ENCODE measurements at regions not wholly inside any gene's neighbourhood (a gene's known extent, or its start where the extent isn't known, plus 50 kb on each side); places are given as distances from the start of the nearest gene placed in this dataset.

DNA sequence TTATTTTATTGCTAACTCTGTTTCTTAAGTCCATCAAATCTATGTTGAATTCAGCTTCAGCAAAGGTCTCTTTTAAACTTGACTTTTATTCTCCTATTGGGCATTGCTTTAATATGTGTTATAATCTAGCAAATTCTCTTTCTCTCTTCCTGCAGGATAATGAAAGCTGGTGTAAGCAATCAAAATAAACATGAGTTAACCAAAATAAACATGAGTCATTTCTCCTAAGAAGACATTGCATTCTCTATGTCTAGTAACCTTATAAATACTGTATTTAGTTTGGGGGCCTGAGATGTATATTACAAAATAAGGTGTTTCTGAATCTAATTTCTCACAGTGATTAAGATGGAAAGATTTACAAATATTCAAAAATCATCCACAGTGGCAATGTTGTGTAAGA is 739.1 kb upstream of the ATXN7L3B start:
- TF ChIP-seq EP300 (IDR thresholded peaks at IDR 0.05) (no peak), POLR2AphosphoS5 (IDR thresholded peaks at IDR 0.05) (no peak), POLR2A (IDR thresholded peaks at IDR 0.05) (no peak)
- TF ChIP-seq, protein P1, sequence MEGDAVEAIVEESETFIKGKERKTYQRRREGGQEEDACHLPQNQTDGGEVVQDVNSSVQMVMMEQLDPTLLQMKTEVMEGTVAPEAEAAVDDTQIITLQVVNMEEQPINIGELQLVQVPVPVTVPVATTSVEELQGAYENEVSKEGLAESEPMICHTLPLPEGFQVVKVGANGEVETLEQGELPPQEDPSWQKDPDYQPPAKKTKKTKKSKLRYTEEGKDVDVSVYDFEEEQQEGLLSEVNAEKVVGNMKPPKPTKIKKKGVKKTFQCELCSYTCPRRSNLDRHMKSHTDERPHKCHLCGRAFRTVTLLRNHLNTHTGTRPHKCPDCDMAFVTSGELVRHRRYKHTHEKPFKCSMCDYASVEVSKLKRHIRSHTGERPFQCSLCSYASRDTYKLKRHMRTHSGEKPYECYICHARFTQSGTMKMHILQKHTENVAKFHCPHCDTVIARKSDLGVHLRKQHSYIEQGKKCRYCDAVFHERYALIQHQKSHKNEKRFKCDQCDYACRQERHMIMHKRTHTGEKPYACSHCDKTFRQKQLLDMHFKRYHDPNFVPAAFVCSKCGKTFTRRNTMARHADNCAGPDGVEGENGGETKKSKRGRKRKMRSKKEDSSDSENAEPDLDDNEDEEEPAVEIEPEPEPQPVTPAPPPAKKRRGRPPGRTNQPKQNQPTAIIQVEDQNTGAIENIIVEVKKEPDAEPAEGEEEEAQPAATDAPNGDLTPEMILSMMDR (IDR thresholded peaks at IDR 0.05), result no peak
